GM12878 (cell line): ENCODE measurements at regions not wholly inside any gene's neighbourhood (a gene's known extent, or its start where the extent isn't known, plus 50 kb on each side); places are given as distances from the start of the nearest gene placed in this dataset.

Experiments used
- CTCF ChIP-seq, 3 experiments: IDR thresholded peaks in 2 of 3; conservative IDR thresholded peaks in 1 of 3; 2 replicates each; pipeline ENCODE4 v1.5.1; 2011; ENCODE audit warnings: low read depth in 3 of 3, low read length in 3 of 3, mild to moderate bottlenecking in 3 of 3, control low read depth in 2 of 3, moderate library complexity in 2 of 3, inconsistent platforms in 1 of 3, mixed read lengths in 1 of 3; ENCODE audit not compliant: control insufficient read depth in 2 of 3, insufficient read depth in 1 of 3; ENCODE audit errors: extremely low read depth in 1 of 3
- EP300 ChIP-seq, 2 experiments: fragments of 150-350 bp in 1 of 2; IDR thresholded peaks; 2 replicates each; pipeline ENCODE4 v1.6.1; 2011 to 2012; ENCODE audit warnings: low read depth in 2 of 2, low read length in 2 of 2, borderline replicate concordance in 1 of 2, improper control_type of control experiment in 1 of 2, inconsistent platforms in 1 of 2; ENCODE audit not compliant: control insufficient read depth in 1 of 2
- FOS ChIP-seq: IDR thresholded peaks from 3 replicates; pipeline ENCODE4 v1.6.1; 2011; ENCODE audit warnings: borderline replicate concordance; ENCODE audit not compliant: insufficient read length; ENCODE audit errors: extremely low read depth
- FOXK2 ChIP-seq: fragments of 450-650 bp; IDR thresholded peaks from 2 replicates; pipeline ENCODE4 v1.6.1; 2017; ENCODE audit warnings: mild to moderate bottlenecking, moderate library complexity
- POLR2A ChIP-seq: IDR thresholded peaks from 2 replicates; pipeline ENCODE4 v1.6.1; 2011; ENCODE audit warnings: low read depth, mild to moderate bottlenecking, low read length
- POLR2AphosphoS5 ChIP-seq: IDR thresholded peaks from 2 replicates; pipeline ENCODE4 v1.6.1; 2011; ENCODE audit warnings: mild to moderate bottlenecking, low read length, inconsistent platforms

GRCh38 chr3:28104896-28105534 is 136.4 kb upstream of the CMC1 start:
- TF ChIP-seq FOXK2, result no peak
- no peak for TF ChIP-seq CTCF (IDR thresholded peaks at IDR 0.05 in 2 of 3, conservative IDR thresholded peaks at IDR 0.05 in 1 of 3; ENCODE audit: control insufficient read depth in 2 of 3, extremely low read depth in 1 of 3, insufficient read depth in 1 of 3, low read depth in 3 of 3, low read length in 3 of 3)
- TF ChIP-seq POLR2A, result no peak
- TF ChIP-seq EP300 (IDR thresholded peaks at IDR 0.05; ENCODE audit: borderline replicate concordance in 1 of 2, control insufficient read depth in 1 of 2, low read depth in 2 of 2, low read length in 2 of 2), result no peak
- TF ChIP-seq POLR2AphosphoS5, result no peak
- no peak for TF ChIP-seq FOS
